ENCODE measurements at regions not wholly inside any gene's neighbourhood (a gene's known extent, or its start where the extent isn't known, plus 50 kb on each side); places are given as distances from the start of the nearest gene placed in this dataset.

DNA sequence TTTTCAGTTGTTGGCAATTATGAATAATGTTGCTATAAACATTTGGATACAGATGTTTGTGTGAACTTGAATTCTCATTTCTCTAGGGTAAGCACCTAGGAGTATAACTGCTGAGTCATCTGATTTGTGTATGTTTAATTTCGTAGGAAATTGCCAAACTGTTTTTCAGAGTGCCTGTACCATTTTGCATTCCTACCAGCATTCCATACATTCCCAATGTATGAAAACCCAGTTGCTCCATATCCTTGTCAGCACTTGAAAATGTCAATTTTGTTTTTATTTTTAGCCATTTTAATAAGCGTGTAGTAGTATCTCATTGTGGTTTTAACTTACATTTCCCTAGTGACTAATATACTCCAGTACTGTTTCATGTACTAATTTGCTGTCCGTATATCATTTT, 98.5 kb upstream of the TSC22D2 start:
- no peaks in the 10 kb centered on the region for H3K9me3 ChIP-seq (ENCODE audit: insufficient read depth in 2 of 2, low read depth in 1 of 2, low read length in 1 of 2)
- H2BK20ac ChIP-seq (ENCODE audit: low read length) = no peak overlapping the region
- H2BK5ac ChIP-seq (ENCODE audit: low read depth, low read length) = no peak overlapping the region
- no peak for FAIRE-seq
- WGBS, 2 experiments (ENCODE audit: extremely low coverage in 1 of 2, insufficient coverage in 1 of 2, insufficient read length in 1 of 2, insufficient replicate concordance in 2 of 2, low coverage in 1 of 2, low lambda C conversion rate in 2 of 2, missing lambda C conversion rate in 1 of 2) = 93% methylated on average over 3 of the region's 3 CpGs; no CpG with 5 or more reads in 1 of the 2 experiments
- no peaks in the 10 kb centered on the region for H4K20me1 ChIP-seq (replicated peaks in 1 of 2; ENCODE audit: control insufficient read depth in 1 of 2, insufficient read depth in 2 of 2, low read length in 2 of 2)
- H3K27ac ChIP-seq (ENCODE audit: low read depth, low read length) = no peak overlapping the region
- H2BK12ac ChIP-seq (ENCODE audit: low read depth, low read length) = no peak overlapping the region
- no peak overlapping the region for H4K5ac ChIP-seq (ENCODE audit: insufficient read length, low read depth, low read length)
- no peaks in the 10 kb centered on the region for H3K27me3 ChIP-seq (replicated peaks in 1 of 4; ENCODE audit: control insufficient read depth in 3 of 4, extremely low read depth in 1 of 4, insufficient read depth in 3 of 4, low read length in 3 of 4)
- H3K23me2 ChIP-seq (ENCODE audit: low read depth, low read length) = peaks cover 2% of the 10 kb centered on the region
- H2AK5ac ChIP-seq (ENCODE audit: low read depth, low read length) = no peak overlapping the region
- ChIA-PET POLR2A (ENCODE audit: partially characterized antibody) (no interaction called here), CTCF (ENCODE audit: partially characterized antibody) (interaction anchor here (1.3 kb wide), 1 partner anchor 15 kb away, joined by 3 read pairs; no protein-coding TSS in a partner anchor)
- no peak overlapping the region for H3K9ac ChIP-seq (replicated peaks in 1 of 4; ENCODE audit: extremely low read depth in 1 of 4, low read depth in 3 of 4, low read length in 3 of 4)
- no peak overlapping the region for H3K18ac ChIP-seq (ENCODE audit: extremely low read depth, low read length)
- H3K79me1 ChIP-seq (ENCODE audit: low read depth, low read length) = no peaks in the 10 kb centered on the region
- H2BK15ac ChIP-seq (ENCODE audit: low read length) = no peak overlapping the region
- DNase-seq (ENCODE audit: low read depth in 1 of 2, low spot score in 2 of 2) = no peak
- H3K4me1 ChIP-seq (replicated peaks in 1 of 4; ENCODE audit: control insufficient read depth in 3 of 4, insufficient read depth in 4 of 4, low read length in 3 of 4) = no peaks in the 10 kb centered on the region
- H3K79me2 ChIP-seq (ENCODE audit: control insufficient read depth in 1 of 2, insufficient read depth in 2 of 2, low read length in 2 of 2) = no peaks in the 10 kb centered on the region
- H3K4me3 ChIP-seq (ENCODE audit: extremely low read depth in 1 of 4, insufficient read depth in 2 of 4, low read depth in 3 of 4, low read length in 4 of 4) = no peak overlapping the region
- no peak overlapping the region for H3K56ac ChIP-seq (replicated peaks; ENCODE audit: insufficient read length, low read depth, low read length)
- H3K14ac ChIP-seq (ENCODE audit: insufficient read length) = no peak overlapping the region
- no peak overlapping the region for H2BK120ac ChIP-seq (replicated peaks; ENCODE audit: low read depth, low read length)
- H4K8ac ChIP-seq (ENCODE audit: extremely low read depth, insufficient read depth, low read length) = no peak overlapping the region
- H2AFZ ChIP-seq (ENCODE audit: low read length) = no peak overlapping the region
- no peak overlapping the region for H3K4me2 ChIP-seq (ENCODE audit: insufficient read depth in 1 of 2, low read depth in 2 of 2, low read length in 2 of 2)
- H3K23ac ChIP-seq (ENCODE audit: insufficient read length) = no peak overlapping the region
- no peak overlapping the region for H3K4ac ChIP-seq (replicated peaks; ENCODE audit: insufficient read length, low read depth, low read length)
- TF ChIP-seq RXRA (IDR thresholded peaks at IDR 0.05; ENCODE audit: insufficient read depth, low read depth, low read length) = no peak
- peak; percentile 64; the same call in 1 of the 2 replicates for TF ChIP-seq TEAD4 (IDR thresholded peaks at IDR 0.05; ENCODE audit: low read depth, low read length)
- no peak for TF ChIP-seq ZNF274 (IDR thresholded peaks at IDR 0.05; ENCODE audit: borderline replicate concordance, extremely low read depth, low read length)
- TF ChIP-seq, protein P1, sequence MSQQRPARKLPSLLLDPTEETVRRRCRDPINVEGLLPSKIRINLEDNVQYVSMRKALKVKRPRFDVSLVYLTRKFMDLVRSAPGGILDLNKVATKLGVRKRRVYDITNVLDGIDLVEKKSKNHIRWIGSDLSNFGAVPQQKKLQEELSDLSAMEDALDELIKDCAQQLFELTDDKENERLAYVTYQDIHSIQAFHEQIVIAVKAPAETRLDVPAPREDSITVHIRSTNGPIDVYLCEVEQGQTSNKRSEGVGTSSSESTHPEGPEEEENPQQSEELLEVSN (IDR thresholded peaks at IDR 0.05) = no peak
- no peak for TF ChIP-seq SRF (IDR thresholded peaks at IDR 0.05; ENCODE audit: low read depth, low read length)
- TF ChIP-seq MAFK (IDR thresholded peaks at IDR 0.05; ENCODE audit: low read depth, low read length) = peak; percentile 89
- TF ChIP-seq PHF8 (conservative IDR thresholded peaks at IDR 0.05; ENCODE audit: low read depth, low read length) = no peak
- no peak for TF ChIP-seq YY1 (IDR thresholded peaks at IDR 0.05; ENCODE audit: low read depth, low read length)
- no peak for TF ChIP-seq TBP (IDR thresholded peaks at IDR 0.05; ENCODE audit: low read depth, low read length)
- no peak for TF ChIP-seq CBX8 (IDR thresholded peaks at IDR 0.05; ENCODE audit: borderline replicate concordance, low read depth, low read length)
- TF ChIP-seq GTF2F1 (IDR thresholded peaks at IDR 0.05; ENCODE audit: borderline replicate concordance, low read depth, low read length) = no peak
- no peak for TF ChIP-seq BACH1 (IDR thresholded peaks at IDR 0.05; ENCODE audit: low read length)
- no peaks in the 10 kb centered on the region for H3K36me3 ChIP-seq (ENCODE audit: control insufficient read depth in 2 of 4, insufficient read depth in 4 of 4, low read length in 3 of 4)
- H4K91ac ChIP-seq (replicated peaks; ENCODE audit: insufficient read length, low read length) = no peak overlapping the region
